H1 (cell line): ENCODE measurements at regions not wholly inside any gene's neighbourhood (a gene's known extent, or its start where the extent isn't known, plus 50 kb on each side); places are given as distances from the start of the nearest gene placed in this dataset.

Experiments used
- CHD1 ChIP-seq: IDR thresholded peaks from 2 replicates; pipeline ENCODE4 v1.6.1; 2012; ENCODE audit warnings: low read depth, low read length, improper control_type of control experiment
- EP300 ChIP-seq, 2 experiments: IDR thresholded peaks; 1 replicate in 1 of 2; 2 replicates in 1 of 2; pipeline ENCODE4 v1.6.1; 2011 to 2012; ENCODE audit warnings: low read depth in 2 of 2, low read length in 2 of 2, mild to moderate bottlenecking in 2 of 2, borderline replicate concordance in 1 of 2, inconsistent platforms in 1 of 2, moderate library complexity in 1 of 2
- GTF2F1 ChIP-seq: IDR thresholded peaks from 2 replicates; pipeline ENCODE4 v1.6.1; 2012; ENCODE audit warnings: low read depth, low read length, improper control_type of control experiment, borderline replicate concordance
- HDAC6 ChIP-seq: IDR thresholded peaks from one replicate; pipeline ENCODE4 v1.7.1; 2012; ENCODE audit warnings: low read depth, mild to moderate bottlenecking, inconsistent platforms, low read length, moderate library complexity
- JUND ChIP-seq: IDR thresholded peaks from 2 replicates; pipeline ENCODE4 v1.6.1; 2011; ENCODE audit warnings: mild to moderate bottlenecking, improper control_type of control experiment, low read length
- MAX ChIP-seq: IDR thresholded peaks from 2 replicates; pipeline ENCODE4 v1.6.1; 2012; ENCODE audit warnings: inconsistent platforms
- POLR2A ChIP-seq, 2 experiments: IDR thresholded peaks; 1 replicate in 1 of 2; 2 replicates in 1 of 2; pipeline ENCODE4 v1.6.1; 2011; ENCODE audit warnings: low read depth in 2 of 2, low read length in 2 of 2, mild to moderate bottlenecking in 2 of 2; ENCODE audit errors: control extremely low read depth in 1 of 2
- POLR2AphosphoS5 ChIP-seq: IDR thresholded peaks from 2 replicates; pipeline ENCODE4 v1.6.1; 2011; ENCODE audit warnings: low read depth, low read length
- RFX5 ChIP-seq: IDR thresholded peaks from 2 replicates; pipeline ENCODE4 v1.6.1; 2011; ENCODE audit warnings: low read depth, low read length, improper control_type of control experiment, borderline replicate concordance
- SIN3A ChIP-seq, 2 experiments: IDR thresholded peaks in 1 of 2; conservative IDR thresholded peaks in 1 of 2; 2 replicates each; pipeline ENCODE4 v1.6.1; 2011 to 2012; ENCODE audit warnings: low read length in 2 of 2, improper control_type of control experiment in 1 of 2, low read depth in 1 of 2, mild to moderate bottlenecking in 1 of 2
- SIRT6 ChIP-seq: IDR thresholded peaks from one replicate; pipeline ENCODE4 v1.7.1; 2012; ENCODE audit warnings: low read length, inconsistent platforms
- SP4 ChIP-seq: IDR thresholded peaks from 2 replicates; pipeline ENCODE4 v1.6.1; 2012; ENCODE audit warnings: low read length, inconsistent platforms
- SUZ12 ChIP-seq: fragments of 200-600 bp; sonication (generic); IDR thresholded peaks from 2 replicates; pipeline ENCODE4 v1.6.1; 2012; ENCODE audit warnings: mild to moderate bottlenecking, inconsistent platforms, low read length, moderate library complexity, mixed read lengths
- TF ChIP-seq, protein P1 (sequence below), 3 experiments: IDR thresholded peaks; 1 replicate in 2 of 3; 2 replicates in 1 of 3; pipeline versions ENCODE4 v1.5.1 to v1.6.1; 2011; ENCODE audit warnings: low read length in 3 of 3, mild to moderate bottlenecking in 3 of 3, inconsistent platforms in 2 of 3, low read depth in 1 of 3, moderate library complexity in 1 of 3; ENCODE audit not compliant: insufficient read depth in 1 of 3; ENCODE audit errors: control extremely low read depth in 1 of 3

DNA sequence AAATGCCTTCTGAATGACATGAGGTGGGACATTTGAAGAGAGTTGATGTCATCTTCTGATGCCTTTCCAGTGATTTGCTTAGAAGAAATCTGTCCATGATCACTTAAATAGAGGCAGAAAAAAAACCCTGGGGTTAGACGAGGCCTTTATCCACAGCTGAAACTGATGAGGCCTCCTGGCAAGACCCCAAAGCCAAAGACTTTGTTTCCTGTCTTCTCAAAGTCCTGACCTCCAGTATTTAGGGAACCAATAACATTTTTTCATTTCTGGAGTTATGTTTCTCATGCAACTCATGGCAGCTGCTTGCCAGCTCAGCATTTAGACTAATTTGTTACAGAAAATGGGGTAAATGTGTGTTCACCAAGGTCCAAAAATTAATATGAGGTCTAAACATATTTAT lies 248.0 kb upstream of the PRDM1 start:
- TF ChIP-seq POLR2AphosphoS5 (no peak), RFX5 (no peak), SIN3A (conservative IDR thresholded peaks at IDR 0.05 in 1 of 2, IDR thresholded peaks at IDR 0.05 in 1 of 2; ENCODE audit: low read depth in 1 of 2, low read length in 2 of 2) (no peak), EP300 (IDR thresholded peaks at IDR 0.05; ENCODE audit: borderline replicate concordance in 1 of 2, low read depth in 2 of 2, low read length in 2 of 2) (no peak), MAX (no peak), CHD1 (no peak), POLR2A (IDR thresholded peaks at IDR 0.05; ENCODE audit: control extremely low read depth in 1 of 2, low read depth in 2 of 2, low read length in 2 of 2) (no peak), GTF2F1 (no peak), HDAC6 (no peak), SP4 (no peak), JUND (no peak), SUZ12 (no peak), SIRT6 (no peak)
- TF ChIP-seq, protein P1, sequence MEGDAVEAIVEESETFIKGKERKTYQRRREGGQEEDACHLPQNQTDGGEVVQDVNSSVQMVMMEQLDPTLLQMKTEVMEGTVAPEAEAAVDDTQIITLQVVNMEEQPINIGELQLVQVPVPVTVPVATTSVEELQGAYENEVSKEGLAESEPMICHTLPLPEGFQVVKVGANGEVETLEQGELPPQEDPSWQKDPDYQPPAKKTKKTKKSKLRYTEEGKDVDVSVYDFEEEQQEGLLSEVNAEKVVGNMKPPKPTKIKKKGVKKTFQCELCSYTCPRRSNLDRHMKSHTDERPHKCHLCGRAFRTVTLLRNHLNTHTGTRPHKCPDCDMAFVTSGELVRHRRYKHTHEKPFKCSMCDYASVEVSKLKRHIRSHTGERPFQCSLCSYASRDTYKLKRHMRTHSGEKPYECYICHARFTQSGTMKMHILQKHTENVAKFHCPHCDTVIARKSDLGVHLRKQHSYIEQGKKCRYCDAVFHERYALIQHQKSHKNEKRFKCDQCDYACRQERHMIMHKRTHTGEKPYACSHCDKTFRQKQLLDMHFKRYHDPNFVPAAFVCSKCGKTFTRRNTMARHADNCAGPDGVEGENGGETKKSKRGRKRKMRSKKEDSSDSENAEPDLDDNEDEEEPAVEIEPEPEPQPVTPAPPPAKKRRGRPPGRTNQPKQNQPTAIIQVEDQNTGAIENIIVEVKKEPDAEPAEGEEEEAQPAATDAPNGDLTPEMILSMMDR (IDR thresholded peaks at IDR 0.05; ENCODE audit: control extremely low read depth in 1 of 3, insufficient read depth in 1 of 3, low read depth in 1 of 3, low read length in 3 of 3) = no peak
